ENCODE measurements at regions not wholly inside any gene's neighbourhood (a gene's known extent, or its start where the extent isn't known, plus 50 kb on each side); places are given as distances from the start of the nearest gene placed in this dataset.
"Not testable (repeated sequence)": the region's sequence is repeated elsewhere in the genome, so short reads cannot be mapped to it uniquely, and the experiment has no call there.

DNA sequence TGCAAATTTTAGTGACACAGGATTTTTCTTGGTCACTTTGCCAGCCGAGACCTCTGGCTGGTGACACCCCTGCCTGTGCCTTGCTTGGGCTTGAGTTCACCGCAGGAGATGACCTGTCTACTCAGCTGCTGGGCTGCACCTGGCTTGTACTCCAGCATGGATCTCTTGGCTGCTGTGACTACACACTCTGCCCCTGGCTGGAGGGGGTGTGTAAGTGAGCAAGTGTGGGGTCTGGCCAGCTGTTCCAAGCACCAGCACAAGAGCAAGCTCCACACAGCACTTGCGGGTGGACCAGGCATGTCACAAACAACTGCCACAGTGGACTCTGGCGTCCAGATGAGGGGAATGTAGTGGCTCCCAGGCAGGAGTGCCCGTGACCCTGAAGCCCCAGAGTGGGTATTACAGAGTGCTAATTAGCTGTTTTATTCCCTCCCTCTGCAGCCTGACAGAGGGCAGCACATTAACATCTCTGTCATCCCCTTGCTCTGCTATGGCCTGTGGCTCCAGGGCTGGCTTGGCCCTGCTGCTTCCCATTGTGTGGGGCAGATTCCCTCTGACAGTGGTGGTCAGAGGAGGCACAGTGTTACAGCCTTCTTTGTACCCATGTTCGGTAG, 1387.2 kb downstream of the OLFM4 start:
- no peak for DNase-seq

DNA sequence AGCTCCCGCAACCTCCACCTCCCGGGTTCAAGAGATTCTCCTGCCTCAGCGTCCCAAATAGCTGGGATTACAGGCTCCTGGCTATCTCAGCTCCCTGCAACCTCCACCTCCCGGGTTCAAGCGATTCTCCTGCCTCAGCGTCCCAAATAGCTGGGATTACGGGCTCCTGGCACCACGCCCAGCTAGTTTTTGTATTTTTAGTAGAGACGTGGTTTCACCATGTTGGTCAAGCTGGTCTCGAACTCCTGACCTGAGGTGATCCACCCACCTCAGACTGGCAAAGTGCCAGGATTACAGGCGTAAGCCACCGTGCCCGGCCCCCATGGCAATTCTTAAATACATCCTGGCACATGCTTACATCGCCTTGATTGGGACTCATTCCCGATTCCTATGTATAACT, 1394.3 kb downstream of the OLFM4 start:
- DNase-seq = not testable (repeated sequence)

GRCh38 chr13:54424344-54424743, 1395.7 kb downstream of the OLFM4 start:
- no peak for DNase-seq

DNA sequence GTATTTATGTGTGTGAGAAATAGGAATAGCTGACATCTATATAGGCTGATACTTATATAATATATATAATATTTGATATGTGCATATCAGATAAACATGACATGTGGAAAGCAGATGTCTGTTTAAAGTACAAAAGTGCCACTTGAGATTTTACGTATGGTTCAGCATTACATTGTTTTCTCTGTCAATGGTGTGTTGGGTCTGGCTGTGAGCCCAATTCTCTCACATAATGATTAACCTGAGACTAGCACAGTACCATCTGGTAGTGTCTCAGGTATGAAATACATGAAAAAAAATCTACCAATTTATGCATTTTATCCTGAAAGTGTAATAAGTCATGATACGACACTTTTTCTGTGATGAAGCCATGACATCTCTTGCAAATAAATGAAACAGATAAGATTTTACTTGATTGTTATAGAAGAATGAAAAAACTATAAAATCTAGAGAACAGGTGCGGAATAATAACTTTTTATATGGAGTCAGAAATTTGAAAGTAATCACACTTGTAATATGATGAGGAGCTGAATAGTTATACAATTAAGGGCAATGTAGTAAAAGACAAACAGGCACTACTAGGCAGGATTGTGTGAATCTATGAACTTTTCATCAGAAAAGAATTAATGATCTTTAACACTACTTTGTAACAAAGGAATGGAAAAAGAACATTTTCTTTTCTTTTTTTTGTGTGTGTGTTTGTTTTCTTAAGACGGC, 1405.0 kb downstream of the OLFM4 start:
- peak; percentile 29 for DNase-seq

GRCh38 chr13:54440853-54441400, 1412.3 kb downstream of the OLFM4 start:
- DNase-seq = not testable (repeated sequence)

GRCh38 chr13:54445453-54445852, 1416.8 kb downstream of the OLFM4 start:
- DNase-seq = no peak

- DNase-seq = no peak
Measured at GRCh38 chr13:54445865-54446264, 1417.3 kb downstream of the OLFM4 start.

DNA sequence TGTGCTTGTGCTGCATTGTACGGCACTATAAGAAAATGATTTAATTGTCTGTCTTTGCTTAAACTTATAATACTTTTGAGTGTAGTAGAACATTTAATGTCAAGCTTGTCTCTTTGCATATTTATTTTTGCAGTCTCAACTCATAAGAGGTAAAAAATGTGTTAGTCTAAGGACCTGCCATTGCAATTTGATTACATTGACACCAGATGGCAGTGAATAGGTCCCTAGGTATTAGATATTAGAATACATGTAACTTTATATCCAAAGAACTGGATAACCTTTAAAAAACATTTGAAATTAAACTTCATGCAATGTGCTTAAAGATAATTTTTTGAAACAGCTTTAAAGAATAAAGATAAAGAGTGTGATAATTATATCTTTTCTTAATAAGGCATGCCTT, 1421.3 kb downstream of the OLFM4 start:
- no peak for DNase-seq

DNA sequence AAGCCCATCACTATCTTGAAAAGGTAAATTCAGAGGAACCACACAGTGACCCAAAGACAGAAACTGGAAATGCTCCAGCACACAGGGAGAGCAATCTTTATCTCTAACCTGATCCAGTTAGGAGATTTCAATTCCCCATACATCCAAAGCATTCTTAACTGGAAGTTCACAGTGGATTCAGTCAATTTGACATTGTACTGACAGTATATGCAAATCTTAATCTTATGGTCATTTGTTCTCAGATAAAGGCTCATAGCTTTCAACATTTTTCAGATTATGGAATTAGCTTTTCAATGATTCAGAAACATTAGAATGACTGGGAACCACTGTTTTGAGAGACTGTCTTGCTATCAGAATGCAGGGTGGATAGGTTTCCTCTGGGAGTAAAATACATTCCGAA, 1455.6 kb downstream of the OLFM4 start:
- no peak for DNase-seq

DNA sequence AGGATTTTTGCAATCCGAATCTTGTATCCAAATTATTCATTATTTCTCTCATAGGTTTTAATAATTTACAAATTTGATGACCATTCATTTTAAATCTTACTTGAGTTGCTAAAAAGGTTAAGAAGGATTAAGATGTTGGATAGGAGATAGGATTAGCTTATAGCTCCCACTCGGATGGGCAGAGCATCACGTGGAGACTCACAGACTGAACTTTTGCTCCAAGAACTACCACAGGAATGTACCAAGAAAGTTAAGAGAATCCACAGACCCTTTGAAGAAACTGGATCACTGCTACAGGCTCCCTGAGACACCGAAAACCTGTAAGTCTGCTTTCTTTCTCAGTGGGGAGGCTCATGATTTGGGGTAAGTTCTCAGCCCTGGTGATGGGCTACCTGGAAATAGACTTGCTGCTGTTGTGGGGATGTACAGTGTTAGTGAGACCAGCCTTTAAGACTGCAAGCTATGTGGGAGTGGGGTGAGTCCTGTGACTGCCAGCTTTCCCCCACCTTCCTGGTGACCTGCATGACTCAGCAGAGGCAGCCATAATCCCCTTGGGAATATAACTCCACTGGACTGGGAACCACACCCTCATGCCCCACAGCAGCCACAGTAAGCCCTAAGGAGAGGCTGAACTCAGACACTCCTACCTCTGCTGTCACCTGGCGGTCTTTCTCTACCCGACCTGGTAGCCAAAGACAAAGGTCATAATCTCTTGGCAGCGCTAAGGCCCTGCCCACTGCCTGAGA, 1458.0 kb downstream of the OLFM4 start:
- DNase-seq = no peak

DNA sequence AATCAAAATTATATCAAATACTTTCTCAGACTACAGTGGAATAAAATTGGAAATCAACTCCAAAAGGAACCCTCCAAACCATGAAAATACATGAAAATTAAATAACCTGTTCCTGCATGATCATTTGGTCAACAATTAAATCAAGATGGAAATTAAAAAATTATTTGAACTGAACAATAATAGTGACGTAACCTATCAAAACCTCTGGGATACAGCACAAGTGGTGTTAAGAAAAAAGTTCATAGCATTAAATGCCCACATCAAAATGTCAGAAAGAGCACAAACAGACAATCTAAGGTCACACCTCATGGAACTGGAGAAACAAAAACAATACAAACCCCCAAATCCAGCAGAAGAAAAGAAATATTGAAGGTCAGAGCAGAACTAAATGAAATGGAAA, 1460.7 kb downstream of the OLFM4 start:
- DNase-seq = no peak

DNA sequence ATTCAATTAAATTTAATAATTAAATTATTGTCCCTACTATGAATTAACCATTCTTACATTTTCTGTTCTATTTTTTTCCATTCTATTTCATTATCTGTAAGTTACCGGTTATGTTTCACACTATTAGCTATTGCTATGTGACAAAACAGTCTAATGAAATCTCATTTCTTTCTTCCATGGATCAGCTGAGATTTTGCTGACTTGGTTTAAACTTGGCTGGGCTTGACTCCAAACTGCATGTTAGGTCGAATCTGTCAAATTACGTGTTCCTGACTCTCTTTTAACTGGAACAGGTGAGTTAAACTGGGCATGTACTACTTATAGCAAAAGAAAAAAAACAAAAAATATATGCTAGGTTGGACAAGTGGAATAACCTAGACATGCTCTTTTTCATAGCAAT, 1464.4 kb downstream of the OLFM4 start:
- no peak for DNase-seq

GRCh38 chr13:54511366-54511765, 1482.8 kb downstream of the OLFM4 start:
- no peak for DNase-seq

DNA sequence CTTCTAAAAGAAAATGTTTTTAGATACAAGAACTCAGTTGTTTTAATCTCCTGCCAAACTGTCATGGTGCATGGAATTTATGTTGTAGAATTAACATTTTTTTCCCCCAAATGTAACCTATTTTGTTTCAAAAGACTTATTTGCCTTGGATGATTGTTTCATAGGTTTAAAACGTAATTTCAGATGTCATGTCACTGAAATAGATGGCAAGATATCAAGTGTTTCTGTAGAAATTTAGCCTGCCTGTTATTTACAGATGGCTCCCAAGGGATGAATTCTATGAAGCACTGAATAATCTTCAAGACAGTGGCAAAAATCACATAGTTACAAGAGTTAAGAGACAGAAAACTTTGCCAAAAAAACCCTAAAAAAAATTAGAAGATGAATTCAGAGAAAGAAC, 1484.6 kb downstream of the OLFM4 start:
- no peak for DNase-seq

GRCh38 chr13:54536112-54536511, 1507.5 kb downstream of the OLFM4 start:
- no peak for DNase-seq

- DNase-seq = no peak
Measured at GRCh38 chr13:54563286-54563685, 1534.7 kb downstream of the OLFM4 start.

GRCh38 chr13:54572037-54572436, 1543.4 kb downstream of the OLFM4 start:
- not testable (repeated sequence) for DNase-seq

GRCh38 chr13:54573186-54573585, 1544.6 kb downstream of the OLFM4 start:
- DNase-seq = no peak

DNA sequence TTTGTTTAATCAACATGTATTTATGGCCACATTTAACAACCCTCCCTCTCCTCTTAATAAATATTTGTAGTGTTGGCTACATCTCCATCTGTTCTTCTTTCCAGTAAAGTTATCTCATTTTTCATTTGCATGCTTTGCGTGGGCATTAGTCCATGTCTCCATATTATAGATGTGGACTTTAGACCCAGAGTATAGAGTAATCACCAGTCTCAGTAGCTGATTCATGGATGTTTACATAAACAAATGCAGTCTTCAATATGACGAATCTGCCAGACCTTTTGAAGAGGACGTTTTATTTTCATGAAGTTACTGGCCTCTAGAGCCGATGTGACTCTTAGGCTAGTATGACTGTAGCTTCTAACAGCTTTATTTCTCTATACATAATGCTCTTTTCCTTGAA, 1546.2 kb downstream of the OLFM4 start:
- DNase-seq = no peak

GRCh38 chr13:54591540-54591939, 1562.9 kb downstream of the OLFM4 start:
- DNase-seq = no peak

- no peak for DNase-seq
Measured at GRCh38 chr13:54592201-54592600, 1563.6 kb downstream of the OLFM4 start.

GRCh38 chr13:54593504-54593903, 1564.9 kb downstream of the OLFM4 start:
- no peak for DNase-seq

GRCh38 chr13:54597540-54598088, 1569.0 kb downstream of the OLFM4 start:
- DNase-seq = no peak

GRCh38 chr13:54599413-54599812, 1570.8 kb downstream of the OLFM4 start:
- DNase-seq = no peak

All from NCI-H1436 (cell line).